Stimulated activated CD8-positive, alpha-beta memory T cell treated with anti-CD3 and anti-CD28 coated beads, Interleukin-7, amount 100 ng/mL, for 48 hours (primary cell): ENCODE measurements at regions not wholly inside any gene's neighbourhood (a gene's known extent, or its start where the extent isn't known, plus 50 kb on each side); places are given as distances from the start of the nearest gene placed in this dataset.

Experiments
- DNase-seq, 2 donors: peaks; one replicate each; pipeline ENCODE4 v3.0.0-alpha.2; 2020; ENCODE audit warnings: low read depth in 1 of 2; ENCODE audit errors: extremely low read depth in 1 of 2

GRCh38 chr16:52805559-52806168, 247.0 kb downstream of the CHD9NB start:
- no peak for DNase-seq

- DNase-seq: no peak
Observed at GRCh38 chr16:52800432-52800831, 252.3 kb downstream of the CHD9NB start.

- no peak for DNase-seq
Observed at GRCh38 chr16:52799149-52799548, 252.2 kb upstream of the TOX3 start.

GRCh38 chr16:52787709-52788108, 240.8 kb upstream of the TOX3 start:
- no peak for DNase-seq

- DNase-seq: no peak
Observed at GRCh38 chr16:52786091-52786490, 239.1 kb upstream of the TOX3 start.

GRCh38 chr16:52785653-52786052, 238.7 kb upstream of the TOX3 start:
- DNase-seq: no peak

- no peak for DNase-seq
Observed at GRCh38 chr16:52783616-52784015, 236.7 kb upstream of the TOX3 start.

GRCh38 chr16:52781005-52781630, 234.2 kb upstream of the TOX3 start:
- DNase-seq: no peak

GRCh38 chr16:52773026-52773425, 226.1 kb upstream of the TOX3 start:
- DNase-seq: no peak

GRCh38 chr16:52770828-52771227, 223.9 kb upstream of the TOX3 start:
- DNase-seq: no peak

- no peak for DNase-seq
Observed at GRCh38 chr16:52758473-52758855, 211.5 kb upstream of the TOX3 start.

GRCh38 chr16:52757746-52758472, 211.0 kb upstream of the TOX3 start:
- DNase-seq: no peak

GRCh38 chr16:52756812-52757517, 210.0 kb upstream of the TOX3 start:
- DNase-seq: no peak

- no peak for DNase-seq
Observed at GRCh38 chr16:52755396-52755795, 208.5 kb upstream of the TOX3 start.

GRCh38 chr16:52751035-52751434, 204.1 kb upstream of the TOX3 start:
- no peak for DNase-seq

GRCh38 chr16:52748741-52749140, 201.8 kb upstream of the TOX3 start:
- no peak for DNase-seq

- DNase-seq: no peak
Observed at GRCh38 chr16:52747088-52747595, 200.2 kb upstream of the TOX3 start.

- DNase-seq: no peak
Observed at GRCh38 chr16:52743707-52744106, 196.8 kb upstream of the TOX3 start.

GRCh38 chr16:52742608-52743170, 195.7 kb upstream of the TOX3 start:
- DNase-seq: no peak

GRCh38 chr16:52742052-52742451, 195.1 kb upstream of the TOX3 start:
- no peak for DNase-seq

- DNase-seq: no peak
Observed at GRCh38 chr16:52741351-52741750, 194.4 kb upstream of the TOX3 start.
